Endodermal cell (in vitro differentiated cells): ENCODE measurements at regions not wholly inside any gene's neighbourhood (a gene's known extent, or its start where the extent isn't known, plus 50 kb on each side); places are given as distances from the start of the nearest gene placed in this dataset.

Experiments
- DNase-seq: peaks from one replicate; pipeline ENCODE4 v3.0.0-alpha.2; 2017
- H3K27ac ChIP-seq: 2 replicates; pipeline ENCODE4 v1.5.1; 2013; ENCODE audit warnings: mild to moderate bottlenecking, low read depth, low read length, moderate library complexity
- H3K27me3 ChIP-seq: 2 replicates; pipeline ENCODE4 v1.6.1; 2013; ENCODE audit warnings: mild to moderate bottlenecking, low read length, moderate library complexity; ENCODE audit not compliant: insufficient read depth, control insufficient read depth, poor library complexity, severe bottlenecking
- H3K36me3 ChIP-seq: 2 replicates; pipeline ENCODE4 v1.7.0; 2013; ENCODE audit warnings: mild to moderate bottlenecking, low read length, moderate library complexity; ENCODE audit not compliant: control insufficient read depth, insufficient read depth
- H3K4me1 ChIP-seq: one replicate; pipeline ENCODE4 v1.7.0; 2013; ENCODE audit warnings: low read length; ENCODE audit not compliant: control insufficient read depth, insufficient read depth
- H3K4me3 ChIP-seq: 2 replicates; pipeline ENCODE4 v1.5.1; 2013; ENCODE audit warnings: mild to moderate bottlenecking, low read length, moderate library complexity
- H3K9ac ChIP-seq: 2 replicates; pipeline ENCODE4 v1.6.1; 2013; ENCODE audit warnings: mild to moderate bottlenecking, low read length, moderate library complexity; ENCODE audit not compliant: poor library complexity, severe bottlenecking; ENCODE audit errors: extremely low read depth
- H3K9me3 ChIP-seq: 2 replicates; pipeline ENCODE4 v1.6.1; 2013; ENCODE audit warnings: mild to moderate bottlenecking, low read length, moderate library complexity; ENCODE audit not compliant: control insufficient read depth
- H3K27ac Mint-ChIP-seq: 2 replicates; pipeline ENCODE4 v1.8.0; 2020; ENCODE audit warnings: mixed read lengths
- H3K27me3 Mint-ChIP-seq: 2 replicates; pipeline ENCODE4 v1.8.0; 2021; ENCODE audit warnings: mild to moderate bottlenecking, mixed read lengths; ENCODE audit not compliant: insufficient read depth
- H3K36me3 Mint-ChIP-seq: 2 replicates; pipeline ENCODE4 v1.8.0; 2020; ENCODE audit warnings: low read depth, mixed read lengths
- H3K4me1 Mint-ChIP-seq: 2 replicates; pipeline ENCODE4 v1.8.0; 2020; ENCODE audit warnings: mixed read lengths
- H3K4me3 Mint-ChIP-seq: 2 replicates; pipeline ENCODE4 v1.8.0; 2020; ENCODE audit warnings: mild to moderate bottlenecking, moderate library complexity, mixed read lengths
- H3K9me3 Mint-ChIP-seq: 2 replicates; pipeline ENCODE4 v1.8.0; 2020; ENCODE audit warnings: mild to moderate bottlenecking, mixed read lengths
- WGBS, 2 experiments: methylation state at CpG; one replicate each; pipeline versions ENCODE4 v1.1.5 to v1.1.7; 2013; ENCODE audit warnings: missing lambda C conversion rate in 2 of 2, mixed read lengths in 1 of 2; ENCODE audit not compliant: insufficient coverage in 1 of 2, insufficient read length in 1 of 2; 5-methylcytosine and 5-hydroxymethylcytosine counted together
- TF ChIP-seq, protein P1 (sequence below): fragments of 200-600 bp; sonication (generic); conservative IDR thresholded peaks from 2 replicates; pipeline ENCODE4 v1.5.0; 2021; ENCODE audit warnings: antibody characterized with exemption, mild to moderate bottlenecking

GRCh38 chr4:68765876-68766275 is 49.9 kb upstream of the UGT2B10 start:
- Mint-ChIP-seq H3K4me1 (no peaks in the 10 kb centered on the region), H3K9me3 (peaks cover 13% of the 10 kb centered on the region), H3K4me3 (no peak overlapping the region), H3K27me3 (no peaks in the 10 kb centered on the region), H3K27ac (no peak overlapping the region), H3K36me3 (no peaks in the 10 kb centered on the region)
- H3K27ac ChIP-seq, result no peak overlapping the region
- H3K36me3 ChIP-seq, result no peaks in the 10 kb centered on the region
- no peak overlapping the region for H3K9ac ChIP-seq
- DNase-seq, result no peak
- no peaks in the 10 kb centered on the region for H3K9me3 ChIP-seq
- TF ChIP-seq, protein P1, sequence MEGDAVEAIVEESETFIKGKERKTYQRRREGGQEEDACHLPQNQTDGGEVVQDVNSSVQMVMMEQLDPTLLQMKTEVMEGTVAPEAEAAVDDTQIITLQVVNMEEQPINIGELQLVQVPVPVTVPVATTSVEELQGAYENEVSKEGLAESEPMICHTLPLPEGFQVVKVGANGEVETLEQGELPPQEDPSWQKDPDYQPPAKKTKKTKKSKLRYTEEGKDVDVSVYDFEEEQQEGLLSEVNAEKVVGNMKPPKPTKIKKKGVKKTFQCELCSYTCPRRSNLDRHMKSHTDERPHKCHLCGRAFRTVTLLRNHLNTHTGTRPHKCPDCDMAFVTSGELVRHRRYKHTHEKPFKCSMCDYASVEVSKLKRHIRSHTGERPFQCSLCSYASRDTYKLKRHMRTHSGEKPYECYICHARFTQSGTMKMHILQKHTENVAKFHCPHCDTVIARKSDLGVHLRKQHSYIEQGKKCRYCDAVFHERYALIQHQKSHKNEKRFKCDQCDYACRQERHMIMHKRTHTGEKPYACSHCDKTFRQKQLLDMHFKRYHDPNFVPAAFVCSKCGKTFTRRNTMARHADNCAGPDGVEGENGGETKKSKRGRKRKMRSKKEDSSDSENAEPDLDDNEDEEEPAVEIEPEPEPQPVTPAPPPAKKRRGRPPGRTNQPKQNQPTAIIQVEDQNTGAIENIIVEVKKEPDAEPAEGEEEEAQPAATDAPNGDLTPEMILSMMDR, result no peak
- H3K4me1 ChIP-seq, result no peaks in the 10 kb centered on the region
- no peak overlapping the region for H3K4me3 ChIP-seq
- WGBS, 2 experiments, result 94 to 95% methylated on average over 3 of the region's 3 CpGs
- H3K27me3 ChIP-seq, result no peaks in the 10 kb centered on the region
